GM19238 (cell line): ENCODE measurements at regions not wholly inside any gene's neighbourhood (a gene's known extent, or its start where the extent isn't known, plus 50 kb on each side); places are given as distances from the start of the nearest gene placed in this dataset.
"Not testable (repeated sequence)": the region's sequence is repeated elsewhere in the genome, so short reads cannot be mapped to it uniquely, and the experiment has no call there.

Experiments used
- DNase-seq: peaks from one replicate; pipeline ENCODE4 v3.0.0; 2011; ENCODE audit warnings: low spot score; ENCODE audit not compliant: insufficient read length

GRCh38 chr5:1963358-1963757 is 80.6 kb upstream of the IRX4 start:
- DNase-seq = no peak

DNA sequence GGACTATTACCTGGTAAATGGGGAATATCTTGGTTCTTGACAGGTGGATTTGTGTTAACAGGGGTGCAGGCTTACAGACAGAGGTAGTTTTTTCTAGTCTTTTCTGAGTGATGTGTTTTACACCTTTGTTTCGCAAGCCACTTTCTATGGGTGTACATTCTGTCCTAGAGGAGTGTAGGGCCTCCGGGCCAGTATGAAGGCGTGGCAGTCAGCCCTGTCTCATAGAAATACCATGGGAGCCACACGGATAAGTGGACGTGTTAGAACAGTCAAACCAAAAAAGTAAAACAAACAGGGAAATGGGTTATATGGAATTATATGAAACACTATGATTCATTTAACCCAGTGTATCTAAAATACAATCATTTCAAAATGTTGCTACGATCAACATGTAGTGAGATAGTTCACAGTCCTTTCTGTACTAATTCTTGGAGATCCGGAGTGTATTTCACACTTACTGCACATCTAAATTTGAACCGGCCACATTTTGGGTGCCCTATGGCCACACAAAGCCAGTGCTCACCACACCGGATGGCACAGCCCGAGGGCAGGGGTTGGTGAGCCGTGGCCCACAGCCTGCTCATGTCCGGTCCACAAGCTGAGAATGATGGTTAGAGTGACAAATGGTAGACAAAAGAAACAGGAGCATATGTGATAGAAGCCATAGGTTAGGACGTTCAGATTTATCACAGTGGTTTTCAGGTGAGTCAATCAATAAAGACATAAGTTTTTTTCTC is 80.1 kb upstream of the IRX4 start:
- no peak for DNase-seq

DNA sequence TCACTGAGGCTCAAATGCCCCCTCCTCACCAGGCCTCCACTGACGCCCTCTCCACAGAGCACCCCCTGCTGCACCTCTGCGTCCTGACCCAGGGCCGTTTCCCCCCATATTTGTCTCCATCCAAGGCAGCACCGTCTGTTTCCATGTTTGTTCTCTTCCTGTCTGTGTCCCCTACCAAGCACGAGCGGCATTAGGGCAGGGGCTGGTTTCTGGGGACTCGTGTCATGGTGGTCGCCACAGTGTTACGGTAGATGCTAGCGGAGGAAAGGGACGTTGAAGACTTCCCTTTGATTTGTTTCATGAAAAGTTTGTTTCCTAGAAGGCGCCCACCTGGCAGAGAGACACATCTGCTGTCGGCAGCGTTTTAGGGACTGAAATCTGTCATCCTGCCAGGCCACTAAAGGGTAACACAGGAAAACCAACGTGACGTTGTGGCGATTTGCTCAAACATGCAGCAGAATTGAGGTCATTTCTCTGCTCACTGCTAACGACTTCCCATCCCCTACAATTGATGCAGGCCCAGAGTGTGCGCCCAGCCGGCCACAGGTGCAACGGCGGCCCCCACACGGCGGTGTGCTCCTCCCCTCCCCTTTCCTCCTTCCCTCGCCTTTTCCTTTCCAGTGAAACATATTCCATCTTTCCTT is 79.3 kb upstream of the IRX4 start:
- no peak for DNase-seq

DNA sequence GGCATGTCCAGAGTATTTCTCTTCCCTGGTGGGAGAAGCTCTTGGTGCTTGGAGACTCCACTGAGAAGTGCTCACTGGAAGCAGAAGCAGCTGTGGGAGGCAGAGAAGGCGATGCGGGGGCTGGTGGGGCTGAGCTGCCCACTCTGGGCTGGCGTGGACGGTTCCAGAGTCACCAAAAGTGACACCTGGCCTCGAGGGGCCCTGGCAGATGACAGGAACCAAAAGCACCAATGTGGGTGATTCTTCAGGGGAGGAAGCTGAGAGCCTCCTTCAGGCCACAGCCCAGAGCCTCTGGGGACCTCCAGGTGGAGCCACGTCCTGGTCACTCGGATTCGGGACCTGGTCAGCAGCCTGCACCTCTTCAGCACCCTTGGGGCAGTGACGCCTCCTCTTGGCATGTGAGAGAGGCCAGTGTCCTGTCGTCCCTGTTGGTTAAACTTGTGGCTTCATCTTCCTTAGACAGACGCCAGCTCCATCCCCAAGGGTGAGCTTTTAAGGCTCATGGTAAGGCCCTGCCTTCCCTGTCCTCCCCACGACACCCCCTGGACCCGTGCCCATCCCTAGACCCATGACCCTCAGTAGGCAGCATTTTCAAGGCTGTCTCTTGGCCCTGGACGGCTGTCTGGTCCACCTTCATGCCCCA is 78.7 kb upstream of the IRX4 start:
- DNase-seq = no peak

DNA sequence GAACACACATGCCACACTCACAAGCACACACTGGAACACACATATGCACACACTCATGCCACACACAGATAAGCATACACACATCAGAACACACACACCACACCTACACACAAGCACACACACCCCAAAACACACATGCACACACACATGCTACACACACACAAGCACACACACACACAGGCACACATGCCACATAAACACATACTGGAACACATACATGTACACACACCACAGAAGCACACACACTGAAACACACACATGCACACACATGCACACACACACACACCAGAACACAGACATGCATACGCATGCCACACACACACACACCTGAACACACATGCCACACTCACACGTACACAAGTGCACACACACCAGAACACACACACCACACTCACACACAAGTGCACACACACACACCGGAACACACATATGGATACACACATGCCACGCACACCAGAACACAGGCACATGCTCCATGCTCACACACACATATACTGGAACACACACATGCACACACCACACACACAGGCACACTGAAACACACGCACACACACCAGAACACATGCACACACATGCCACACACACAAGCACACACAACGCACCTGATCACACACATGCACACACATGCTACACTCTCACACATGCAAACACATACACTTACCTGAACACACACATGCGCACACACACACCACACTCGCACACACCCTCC is 78.0 kb upstream of the IRX4 start:
- no peak for DNase-seq

GRCh38 chr5:1959725-1960581 is 77.2 kb upstream of the IRX4 start:
- no peak for DNase-seq

DNA sequence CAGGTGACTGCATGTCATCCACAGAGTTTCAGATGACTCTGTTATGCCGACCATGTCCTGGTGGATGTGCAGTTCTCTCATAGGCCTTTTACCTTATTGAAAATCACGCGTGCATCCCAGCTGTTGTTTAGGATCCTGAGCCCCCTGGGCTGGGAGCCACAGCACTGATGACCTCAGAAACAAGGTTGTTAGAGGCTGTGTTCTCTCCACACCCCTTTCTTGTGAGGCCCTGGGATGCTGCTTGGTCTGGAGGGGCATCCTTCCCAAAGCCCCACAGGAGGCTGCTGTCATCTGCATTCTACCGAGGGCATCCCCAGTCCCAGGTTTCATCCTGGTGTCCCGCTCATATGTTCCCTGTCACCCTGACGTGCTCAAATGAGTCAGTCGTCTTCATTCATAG is 76.5 kb upstream of the IRX4 start:
- DNase-seq = no peak

DNA sequence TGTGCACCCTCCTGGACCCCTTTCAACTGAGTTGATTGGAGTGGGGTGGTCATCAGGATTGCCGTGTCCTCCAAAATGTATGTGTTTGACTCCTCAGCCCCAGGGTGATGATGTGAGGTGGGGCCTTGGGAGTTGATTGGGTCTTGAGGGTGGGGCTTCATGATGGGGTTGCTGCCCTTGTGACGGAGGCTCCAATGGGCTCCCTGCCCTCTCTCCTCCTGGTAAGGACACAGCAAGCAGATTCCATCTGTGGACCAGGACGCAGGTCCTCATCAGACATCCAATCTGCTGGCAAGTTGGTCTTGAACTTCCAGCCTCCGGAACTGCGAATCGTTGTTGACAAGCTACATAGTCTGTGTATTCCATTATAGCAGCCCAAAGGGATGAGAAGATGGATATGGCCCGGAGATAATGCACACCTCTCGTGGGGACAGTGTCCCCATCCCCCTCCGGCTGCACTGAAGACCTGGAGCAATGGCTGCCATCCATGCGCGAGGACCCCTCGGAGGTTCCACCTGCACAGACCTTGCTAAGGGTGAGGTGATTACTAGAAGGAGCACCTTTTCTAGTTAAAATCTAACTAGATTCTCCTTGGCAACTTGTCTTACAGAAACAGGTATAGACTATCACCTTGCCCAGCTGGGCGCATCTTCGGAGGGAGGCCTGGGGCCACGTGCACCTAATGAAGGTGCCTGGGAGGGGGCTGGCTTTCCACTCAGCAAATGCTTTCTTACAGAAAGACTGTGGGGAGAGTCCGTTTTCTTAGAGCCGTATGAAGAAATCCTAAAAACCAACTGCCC is 75.7 kb upstream of the IRX4 start:
- DNase-seq = no peak

DNA sequence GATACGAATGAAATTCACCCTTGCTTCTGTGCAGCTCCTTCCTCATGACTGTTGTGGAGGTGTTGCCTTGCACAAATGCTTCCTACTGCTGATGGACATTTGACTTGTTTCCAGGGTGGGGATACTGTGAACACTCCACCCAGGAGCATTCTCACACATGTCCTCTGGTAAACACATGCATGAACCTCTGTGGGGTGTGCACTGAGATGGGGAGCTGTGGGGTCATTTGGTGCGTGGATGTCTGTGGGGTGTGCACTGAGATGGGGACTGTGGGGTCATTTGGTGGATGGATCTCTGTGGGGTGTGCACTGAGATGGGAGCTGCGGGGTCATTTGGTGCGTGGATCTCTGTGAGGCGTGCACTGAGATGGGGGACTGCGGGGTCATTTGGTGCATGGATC is 72.9 kb upstream of the IRX4 start:
- no peak for DNase-seq

DNA sequence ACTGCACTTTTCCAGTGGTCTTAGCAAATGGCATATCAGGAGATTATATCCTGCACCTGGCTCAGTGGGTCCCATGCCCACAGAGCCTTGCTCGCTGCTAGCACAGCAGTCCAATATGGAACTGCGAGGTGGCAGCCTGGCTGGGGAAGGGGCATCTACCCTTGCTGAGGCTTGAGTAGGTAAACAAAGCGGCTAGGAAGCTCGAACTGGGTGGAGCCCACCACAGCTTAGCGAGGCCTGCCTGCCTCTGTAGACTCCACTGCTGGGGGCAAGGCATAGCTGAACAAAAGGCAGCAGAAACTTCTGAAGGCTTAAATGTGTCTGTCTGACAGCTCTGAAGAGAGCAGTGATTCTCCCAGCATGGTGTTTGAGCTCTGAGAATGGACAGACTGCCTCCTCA is 71.0 kb upstream of the IRX4 start:
- not testable (repeated sequence) for DNase-seq

DNA sequence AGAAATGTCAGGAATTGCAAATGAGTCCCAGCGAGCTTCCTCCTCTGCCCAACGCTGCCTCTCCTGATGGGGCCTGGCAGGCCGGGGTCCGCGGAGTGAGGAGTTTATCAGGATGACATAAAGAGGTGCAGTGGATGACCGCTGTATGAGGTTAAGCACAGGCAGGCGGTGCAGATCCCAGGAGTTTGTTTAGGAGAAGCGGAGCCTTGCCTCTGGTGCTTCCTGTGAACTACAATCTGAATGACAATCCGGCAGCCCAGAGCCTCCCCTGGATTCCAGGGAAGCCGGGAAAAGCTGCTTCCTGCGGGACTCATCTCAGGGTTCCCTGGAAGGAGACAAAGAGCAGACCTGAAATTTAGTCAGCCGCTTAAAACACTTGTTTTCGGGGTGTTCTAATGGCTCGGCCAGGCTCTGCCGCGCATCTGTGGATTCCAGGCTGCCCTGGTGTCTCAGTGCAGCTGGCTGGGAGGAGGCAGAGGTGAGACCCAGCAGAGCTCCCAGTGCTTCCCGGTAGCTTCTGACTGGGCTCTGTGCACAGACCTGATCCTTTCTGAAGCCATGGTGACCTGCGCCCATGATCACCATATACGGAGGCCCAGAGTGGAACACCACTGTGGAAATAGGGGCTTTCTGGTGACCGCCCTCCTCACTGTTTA is 69.8 kb upstream of the IRX4 start:
- DNase-seq = no peak

DNA sequence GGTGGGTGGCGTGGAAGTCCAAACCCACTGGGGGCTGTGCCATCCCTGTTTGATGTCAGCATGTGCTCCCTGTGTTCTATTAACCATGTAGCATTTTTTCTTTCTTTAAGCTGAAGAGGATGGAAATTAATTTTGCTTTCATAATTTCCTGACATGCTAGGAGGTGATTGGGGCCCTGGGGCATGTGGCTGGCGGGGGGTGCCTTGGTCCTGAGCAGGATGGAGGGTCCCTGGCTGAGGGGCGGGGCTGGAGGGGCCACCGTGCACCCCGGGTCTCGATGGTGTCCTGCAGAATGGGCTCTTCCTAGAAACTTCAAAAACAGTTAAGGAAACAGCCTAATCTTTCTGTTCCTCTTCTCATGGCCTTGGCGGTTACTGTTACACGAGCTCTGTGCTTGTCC is 69.3 kb upstream of the IRX4 start:
- DNase-seq = no peak

DNA sequence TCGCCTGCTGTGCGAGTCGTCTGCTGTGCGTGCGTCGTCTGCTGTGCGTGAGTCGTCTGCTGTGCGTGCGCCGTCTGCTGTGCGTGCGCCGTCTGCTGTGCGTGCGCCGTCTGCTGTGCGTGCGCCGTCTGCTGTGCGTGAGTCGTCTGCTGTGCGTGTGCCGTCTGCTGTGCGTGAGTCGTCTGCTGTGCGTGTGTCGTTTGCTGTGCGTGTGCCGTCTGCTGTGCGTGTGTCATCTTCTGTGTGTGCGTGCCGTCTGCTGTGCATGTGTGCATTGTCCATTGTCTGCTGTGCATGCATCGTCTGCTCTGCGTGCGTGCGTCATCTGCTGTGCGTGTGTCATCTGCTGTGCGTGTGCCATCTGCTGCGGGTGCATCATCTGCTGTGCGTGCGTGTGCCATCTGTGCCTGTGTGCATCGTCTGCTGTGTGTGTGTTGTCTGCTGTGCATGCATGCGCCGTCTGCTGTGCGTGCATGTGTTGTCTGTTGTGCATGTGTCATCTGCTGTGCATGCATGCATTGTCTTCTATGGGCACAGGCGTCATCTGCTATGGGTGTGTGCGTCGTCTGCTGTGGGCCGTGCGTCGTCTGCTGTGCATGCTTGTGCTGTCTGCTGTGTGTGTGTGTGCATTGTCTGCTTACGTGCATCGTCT is 68.6 kb upstream of the IRX4 start:
- no peak for DNase-seq

DNA sequence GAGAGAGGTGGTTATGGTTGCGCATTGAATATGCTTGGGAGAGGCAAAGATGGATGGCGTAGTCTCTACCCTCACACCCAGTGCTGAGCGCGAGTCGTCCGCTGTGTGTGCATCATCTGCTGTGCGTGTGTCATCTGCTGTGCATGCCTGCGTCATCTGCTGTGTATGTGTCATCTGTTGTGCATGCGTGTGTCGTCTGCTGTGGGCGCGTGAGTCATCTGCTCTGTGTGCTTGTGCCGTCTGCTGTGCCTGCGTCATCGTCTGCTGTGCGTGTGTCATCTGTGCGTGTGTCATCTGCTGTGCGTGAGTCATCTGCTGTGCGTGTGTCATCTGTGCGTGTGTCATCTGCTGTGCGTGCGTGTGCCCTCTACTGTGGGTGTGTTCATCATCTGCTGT is 68.0 kb upstream of the IRX4 start:
- DNase-seq = no peak

DNA sequence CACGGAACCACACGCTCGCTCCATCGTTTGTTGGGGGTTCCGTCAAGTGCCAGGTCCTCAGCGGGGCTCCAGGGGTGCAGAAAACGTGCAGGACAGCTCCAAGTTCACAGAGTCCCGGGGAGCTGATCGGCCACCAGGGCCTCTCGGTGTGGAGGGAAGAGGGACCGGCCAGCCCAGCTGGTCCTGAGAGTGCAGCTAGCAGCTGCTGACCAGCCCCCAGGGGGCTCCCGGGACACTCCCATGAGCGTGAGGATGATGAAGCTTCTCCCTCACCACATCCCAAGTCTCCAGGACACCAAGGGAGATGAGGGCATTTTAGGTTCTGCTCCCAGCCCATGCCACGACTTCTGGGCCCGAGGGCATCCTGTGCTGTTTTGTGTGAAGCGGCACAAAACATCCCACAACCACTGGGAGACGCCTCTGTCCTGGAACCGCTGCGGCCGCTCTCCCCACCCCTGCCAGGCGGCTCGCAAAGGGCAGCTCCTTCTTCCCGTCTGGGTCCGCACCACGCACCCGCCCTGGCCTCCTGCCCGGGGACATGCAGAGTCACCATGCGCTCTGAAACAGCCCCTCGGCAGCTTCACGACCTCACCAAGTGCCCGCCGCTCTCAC is 67.5 kb upstream of the IRX4 start:
- DNase-seq = no peak

DNA sequence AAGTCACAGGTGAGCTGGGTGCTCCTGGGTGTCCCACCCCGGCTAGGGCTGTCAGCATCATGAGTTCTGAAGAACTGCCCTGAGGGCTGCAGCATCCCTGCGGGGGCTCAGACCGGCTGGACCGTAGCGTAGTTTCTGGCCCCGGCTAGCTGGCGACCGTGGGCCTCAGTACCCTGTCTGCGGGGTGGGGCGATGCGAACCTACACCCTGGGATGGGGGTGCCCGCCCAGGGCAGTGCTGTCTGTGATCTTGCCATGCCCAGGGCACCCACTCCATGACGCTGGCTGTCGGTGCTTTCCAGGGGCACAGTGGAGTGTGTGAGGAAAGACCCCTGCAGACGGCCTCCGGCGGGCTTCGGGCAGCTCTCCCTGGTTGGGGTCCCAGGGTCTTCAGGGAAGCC is 66.5 kb upstream of the IRX4 start:
- no peak for DNase-seq

GRCh38 chr5:1948663-1949191 is 66.0 kb upstream of the IRX4 start:
- no peak for DNase-seq

DNA sequence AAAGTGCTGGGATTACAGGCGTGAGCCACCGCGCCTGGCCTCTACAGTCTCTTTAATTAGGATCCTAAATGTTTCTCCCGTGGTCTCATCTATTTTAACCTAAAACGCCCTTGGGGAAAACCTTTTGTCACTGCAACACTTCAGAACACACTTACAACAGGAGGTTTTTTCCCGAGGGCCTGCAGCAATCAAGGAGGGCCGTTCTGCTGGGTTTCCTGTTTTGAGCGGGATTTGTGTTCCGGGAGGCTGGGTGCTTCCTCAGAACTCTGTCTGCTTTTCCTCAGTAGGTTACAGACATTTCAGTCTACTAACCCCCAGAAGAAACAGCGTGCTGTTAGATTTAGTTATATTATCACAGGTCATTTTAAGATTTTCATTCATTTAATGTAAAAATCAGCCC is 65.4 kb upstream of the IRX4 start:
- DNase-seq = no peak

GRCh38 chr5:1946776-1947175 is 64.1 kb upstream of the IRX4 start:
- DNase-seq = no peak
